CD14-positive monocyte (primary cell): ENCODE measurements at regions not wholly inside any gene's neighbourhood (a gene's known extent, or its start where the extent isn't known, plus 50 kb on each side); places are given as distances from the start of the nearest gene placed in this dataset.

ENCODE experiments used
- DNase-seq, 3 donors: peaks; one replicate each; pipeline ENCODE4 v3.0.0-alpha.2; 2011 to 2022
- H2AFZ ChIP-seq: 2 replicates; pipeline ENCODE4 v1.6.0; 2012; ENCODE audit warnings: mild to moderate bottlenecking, low read depth, low read length, inconsistent platforms; ENCODE audit not compliant: insufficient read depth, poor library complexity, severe bottlenecking
- H3K27ac ChIP-seq, 2 donors: 1 replicate in 1 of 2; 2 replicates in 1 of 2; pipeline ENCODE4 v1.5.1; 2012 to 2013; ENCODE audit warnings: low read length in 2 of 2, control low read depth in 1 of 2, inconsistent platforms in 1 of 2, low read depth in 1 of 2, mild to moderate bottlenecking in 1 of 2
- H3K27me3 ChIP-seq, 2 donors: one replicate each; pipeline versions ENCODE4 v1.6.0 to v1.6.1; 2011 to 2013; ENCODE audit warnings: low read length in 2 of 2; ENCODE audit not compliant: control insufficient read depth in 2 of 2, insufficient read depth in 2 of 2
- H3K36me3 ChIP-seq, 2 donors: replicated peaks in 1 of 2; 1 replicate in 1 of 2; 2 replicates in 1 of 2; pipeline versions ENCODE4 v1.5.1 to v1.6.1; 2012 to 2013; ENCODE audit warnings: low read length in 2 of 2, control low read depth in 1 of 2, inconsistent platforms in 1 of 2, mild to moderate bottlenecking in 1 of 2; ENCODE audit not compliant: insufficient read depth in 2 of 2, control insufficient read depth in 1 of 2
- H3K4me1 ChIP-seq, 2 donors: 1 replicate in 1 of 2; 2 replicates in 1 of 2; pipeline versions ENCODE4 v1.5.1 to v1.6.1; 2012 to 2013; ENCODE audit warnings: low read length in 2 of 2, control low read depth in 1 of 2, inconsistent platforms in 1 of 2, mild to moderate bottlenecking in 1 of 2, moderate library complexity in 1 of 2; ENCODE audit not compliant: insufficient read depth in 2 of 2, control insufficient read depth in 1 of 2
- H3K4me2 ChIP-seq: replicated peaks from 2 replicates; pipeline ENCODE3; 2012; ENCODE audit warnings: low read length, moderate library complexity, mild to moderate bottlenecking; ENCODE audit not compliant: poor library complexity, severe bottlenecking; ENCODE audit errors: extremely low read depth
- H3K4me3 ChIP-seq, 3 experiments: fragments of 200-600 bp in 1 of 3; sonication (generic) in 1 of 3; replicated peaks in 1 of 3; 1 replicate in 2 of 3; 2 replicates in 1 of 3; pipeline ENCODE4 v1.5.1; 2011 to 2013; ENCODE audit warnings: low read length in 3 of 3, mild to moderate bottlenecking in 3 of 3, control low read depth in 2 of 3, low read depth in 2 of 3, inconsistent platforms in 1 of 3, moderate library complexity in 1 of 3
- H3K79me2 ChIP-seq: 2 replicates; pipeline ENCODE4 v1.6.0; 2012; ENCODE audit warnings: mild to moderate bottlenecking, control low read depth, inconsistent platforms, low read length, moderate library complexity; ENCODE audit not compliant: insufficient read depth
- H3K9ac ChIP-seq: 2 replicates; pipeline ENCODE4 v1.6.0; 2017; ENCODE audit warnings: low read length, mild to moderate bottlenecking; ENCODE audit not compliant: insufficient read depth, poor library complexity, severe bottlenecking
- H3K9me3 ChIP-seq, 2 donors: replicated peaks in 1 of 2; 1 replicate in 1 of 2; 2 replicates in 1 of 2; pipeline versions ENCODE4 v1.5.1 to v1.6.1; 2012 to 2013; ENCODE audit warnings: low read length in 2 of 2, control low read depth in 1 of 2; ENCODE audit not compliant: control insufficient read depth in 1 of 2, insufficient read depth in 1 of 2
- H4K20me1 ChIP-seq: 2 replicates; pipeline ENCODE4 v1.6.0; 2012; ENCODE audit warnings: mild to moderate bottlenecking, low read length, control low read depth, moderate library complexity; ENCODE audit not compliant: insufficient read depth
- H3K27ac Mint-ChIP-seq, 7 donors: one replicate each; pipeline ENCODE4 v1.8.0; 2020; ENCODE audit warnings: mild to moderate bottlenecking in 7 of 7, mixed read lengths in 7 of 7, moderate library complexity in 6 of 7, inconsistent platforms in 2 of 7
- H3K27me3 Mint-ChIP-seq, 3 donors: one replicate each; pipeline ENCODE4 v1.8.0; 2021 to 2022; ENCODE audit warnings: low read depth in 3 of 3, mild to moderate bottlenecking in 3 of 3, mixed read lengths in 3 of 3, moderate library complexity in 3 of 3, inconsistent platforms in 1 of 3
- H3K36me3 Mint-ChIP-seq, 2 donors: one replicate each; pipeline ENCODE4 v1.8.0; 2020; ENCODE audit warnings: mixed read lengths in 2 of 2, inconsistent platforms in 1 of 2, mild to moderate bottlenecking in 1 of 2
- H3K4me1 Mint-ChIP-seq: one replicate; pipeline ENCODE4 v1.8.0; 2020; ENCODE audit warnings: mild to moderate bottlenecking, mixed read lengths
- H3K4me3 Mint-ChIP-seq, 2 donors: one replicate each; pipeline ENCODE4 v1.8.0; 2020; ENCODE audit warnings: mild to moderate bottlenecking in 2 of 2, mixed read lengths in 2 of 2, moderate library complexity in 1 of 2
- H3K9me3 Mint-ChIP-seq, 7 donors: one replicate each; pipeline ENCODE4 v1.8.0; 2020 to 2022; ENCODE audit warnings: mixed read lengths in 7 of 7, mild to moderate bottlenecking in 6 of 7, moderate library complexity in 6 of 7, inconsistent platforms in 2 of 7
- WGBS: methylation state at CpG from one replicate; pipeline ENCODE4 v1.1.5; 2013; ENCODE audit warnings: missing lambda C conversion rate; ENCODE audit not compliant: insufficient coverage; 5-methylcytosine and 5-hydroxymethylcytosine counted together
- intact Hi-C, 2 donors: fragments of 100-400 bp; cut with micrococcal nuclease; formaldehyde crosslinking; loops; one replicate each; pipeline versions ENCODE4 v1.15.0 to v1.15.1; 2023
- TF ChIP-seq, protein P1 (sequence below): fragments of 200-600 bp; IDR thresholded peaks from one replicate; pipeline ENCODE4 v1.8.0; 2022; ENCODE audit warnings: antibody characterized with exemption, mild to moderate bottlenecking

DNA sequence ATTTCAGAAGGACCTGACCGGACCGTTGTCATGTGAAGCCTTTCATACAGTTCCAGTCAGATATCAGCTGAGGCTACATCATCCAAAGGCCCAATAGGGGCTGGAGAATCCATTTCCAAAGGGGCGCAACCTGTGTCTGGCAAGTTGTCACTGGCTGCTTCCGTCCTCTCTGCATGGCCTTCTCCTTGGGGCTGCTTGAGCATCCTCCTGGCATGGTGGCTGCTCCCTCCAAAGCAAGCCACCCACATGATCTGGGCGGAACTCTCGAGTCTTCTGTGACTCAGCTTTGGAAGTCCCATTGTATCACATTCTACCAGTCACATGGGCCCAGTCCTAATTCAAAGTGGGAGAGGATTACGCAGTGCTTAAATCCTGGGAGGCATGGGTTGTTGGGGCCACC lies 207.0 kb upstream of the SHH start:
- no peak overlapping the region for H3K4me3 ChIP-seq
- H3K4me1 ChIP-seq = no peaks in the 10 kb centered on the region
- H3K4me1 Mint-ChIP-seq = no peaks in the 10 kb centered on the region
- H3K4me3 Mint-ChIP-seq = no peak overlapping the region
- H2AFZ ChIP-seq = no peak overlapping the region
- H3K36me3 Mint-ChIP-seq = no peaks in the 10 kb centered on the region
- intact Hi-C loops = no loop called here
- H3K9me3 ChIP-seq = peaks cover 0 to 3% of the 10 kb centered on the region in 2 donors
- H3K27me3 Mint-ChIP-seq = peaks cover 3 to 5% (median 3%) of the 10 kb centered on the region in 3 donors
- 100% methylated on average over 4 of the region's 7 CpGs for WGBS
- no peaks in the 10 kb centered on the region for H3K36me3 ChIP-seq
- H3K9ac ChIP-seq = no peak overlapping the region
- H3K79me2 ChIP-seq = no peaks in the 10 kb centered on the region
- TF ChIP-seq, protein P1, sequence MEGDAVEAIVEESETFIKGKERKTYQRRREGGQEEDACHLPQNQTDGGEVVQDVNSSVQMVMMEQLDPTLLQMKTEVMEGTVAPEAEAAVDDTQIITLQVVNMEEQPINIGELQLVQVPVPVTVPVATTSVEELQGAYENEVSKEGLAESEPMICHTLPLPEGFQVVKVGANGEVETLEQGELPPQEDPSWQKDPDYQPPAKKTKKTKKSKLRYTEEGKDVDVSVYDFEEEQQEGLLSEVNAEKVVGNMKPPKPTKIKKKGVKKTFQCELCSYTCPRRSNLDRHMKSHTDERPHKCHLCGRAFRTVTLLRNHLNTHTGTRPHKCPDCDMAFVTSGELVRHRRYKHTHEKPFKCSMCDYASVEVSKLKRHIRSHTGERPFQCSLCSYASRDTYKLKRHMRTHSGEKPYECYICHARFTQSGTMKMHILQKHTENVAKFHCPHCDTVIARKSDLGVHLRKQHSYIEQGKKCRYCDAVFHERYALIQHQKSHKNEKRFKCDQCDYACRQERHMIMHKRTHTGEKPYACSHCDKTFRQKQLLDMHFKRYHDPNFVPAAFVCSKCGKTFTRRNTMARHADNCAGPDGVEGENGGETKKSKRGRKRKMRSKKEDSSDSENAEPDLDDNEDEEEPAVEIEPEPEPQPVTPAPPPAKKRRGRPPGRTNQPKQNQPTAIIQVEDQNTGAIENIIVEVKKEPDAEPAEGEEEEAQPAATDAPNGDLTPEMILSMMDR = no peak
- H3K27ac Mint-ChIP-seq = peak overlapping the region in 1 of 7 donors; percentile 37
- H3K27me3 ChIP-seq = no peaks in the 10 kb centered on the region
- H4K20me1 ChIP-seq = no peaks in the 10 kb centered on the region
- H3K4me2 ChIP-seq = no peak overlapping the region
- H3K9me3 Mint-ChIP-seq = peaks cover 2 to 23% (median 7%) of the 10 kb centered on the region in 7 donors
- DNase-seq = no peak
- H3K27ac ChIP-seq = no peak overlapping the region

- no peak overlapping the region for H3K9ac ChIP-seq
- DNase-seq = no peak
- intact Hi-C loops = no loop called here
- no peaks in the 10 kb centered on the region for H3K4me1 Mint-ChIP-seq
- 95% methylated on average over 20 of the region's 25 CpGs for WGBS
- TF ChIP-seq, protein P1 = no peak
- no peaks in the 10 kb centered on the region for H3K36me3 Mint-ChIP-seq
- H3K9me3 Mint-ChIP-seq = peaks cover 2 to 21% (median 9%) of the 10 kb centered on the region in 7 donors
- H3K27me3 Mint-ChIP-seq = peaks cover 3 to 8% (median 3%) of the 10 kb centered on the region in 3 donors
- H2AFZ ChIP-seq = no peak overlapping the region
- H3K4me1 ChIP-seq = no peaks in the 10 kb centered on the region
- H4K20me1 ChIP-seq = no peaks in the 10 kb centered on the region
- no peaks in the 10 kb centered on the region for H3K36me3 ChIP-seq
- H3K4me3 Mint-ChIP-seq = no peak overlapping the region
- H3K27ac ChIP-seq = no peak overlapping the region
- no peak overlapping the region for H3K4me2 ChIP-seq
- no peaks in the 10 kb centered on the region for H3K27me3 ChIP-seq
- H3K79me2 ChIP-seq = no peaks in the 10 kb centered on the region
- peaks cover 0 to 3% of the 10 kb centered on the region in 2 donors for H3K9me3 ChIP-seq
- no peak overlapping the region for H3K4me3 ChIP-seq
- H3K27ac Mint-ChIP-seq = no peak overlapping the region
Measured at GRCh38 chr7:156017916-156018700, 205.8 kb upstream of the SHH start.
